Stomach (tissue), 4 donors: ENCODE measurements at regions not wholly inside any gene's neighbourhood (a gene's known extent, or its start where the extent isn't known, plus 50 kb on each side); places are given as distances from the start of the nearest gene placed in this dataset.

Experiments
- CTCF ChIP-seq, 7 experiments: fragments of 450-650 bp in 4 of 7; fragments of 200-600 bp in 3 of 7; sonication (generic) in 3 of 7; IDR thresholded peaks; one replicate each; pipeline ENCODE4 v1.5.1; 2016 to 2019; ENCODE audit warnings: antibody characterized with exemption in 7 of 7, control low read depth in 2 of 7, mild to moderate bottlenecking in 1 of 7
- EP300 ChIP-seq: sonication (generic); formaldehyde crosslinking; IDR thresholded peaks from one replicate; pipeline ENCODE4 v1.6.1; 2017; ENCODE audit warnings: antibody characterized with exemption

GRCh38 chr4:107213410-107213809, 177.3 kb upstream of the DKK2 start:
- TF ChIP-seq EP300 (no peak), CTCF (IDR thresholded peaks at IDR 0.05) (no peak)
